RWPE1 (cell line): ENCODE measurements at regions not wholly inside any gene's neighbourhood (a gene's known extent, or its start where the extent isn't known, plus 50 kb on each side); places are given as distances from the start of the nearest gene placed in this dataset.

Source experiments
- CTCF ChIA-PET: fragments of 350-600 bp; sonication (Branson Sonifier 250); formaldehyde crosslinking; extraction: SDS; loops from one replicate; lab custom pipeline; 2021; lab: Yijun Ruan, JAX
- POLR2A ChIA-PET: fragments of 400-600 bp; formaldehyde crosslinking; extraction: SDS; loops from one replicate; lab custom pipeline; 2020; ENCODE audit warnings: antibody characterized with exemption; ENCODE audit not compliant: low non-redundant PET; lab: Yijun Ruan, JAX
- DNase-seq: peaks from one replicate; pipeline ENCODE4 v3.0.0; 2012; ENCODE audit warnings: low spot score
- H3K27ac ChIP-seq: fragments of 450-650 bp; 2 replicates; pipeline ENCODE4 v1.5.1; 2017
- TF ChIP-seq, protein P1 (sequence below): fragments of 450-650 bp; conservative IDR thresholded peaks from 2 replicates; pipeline ENCODE4 v1.5.1; 2017; ENCODE audit warnings: low read depth, mild to moderate bottlenecking

DNA sequence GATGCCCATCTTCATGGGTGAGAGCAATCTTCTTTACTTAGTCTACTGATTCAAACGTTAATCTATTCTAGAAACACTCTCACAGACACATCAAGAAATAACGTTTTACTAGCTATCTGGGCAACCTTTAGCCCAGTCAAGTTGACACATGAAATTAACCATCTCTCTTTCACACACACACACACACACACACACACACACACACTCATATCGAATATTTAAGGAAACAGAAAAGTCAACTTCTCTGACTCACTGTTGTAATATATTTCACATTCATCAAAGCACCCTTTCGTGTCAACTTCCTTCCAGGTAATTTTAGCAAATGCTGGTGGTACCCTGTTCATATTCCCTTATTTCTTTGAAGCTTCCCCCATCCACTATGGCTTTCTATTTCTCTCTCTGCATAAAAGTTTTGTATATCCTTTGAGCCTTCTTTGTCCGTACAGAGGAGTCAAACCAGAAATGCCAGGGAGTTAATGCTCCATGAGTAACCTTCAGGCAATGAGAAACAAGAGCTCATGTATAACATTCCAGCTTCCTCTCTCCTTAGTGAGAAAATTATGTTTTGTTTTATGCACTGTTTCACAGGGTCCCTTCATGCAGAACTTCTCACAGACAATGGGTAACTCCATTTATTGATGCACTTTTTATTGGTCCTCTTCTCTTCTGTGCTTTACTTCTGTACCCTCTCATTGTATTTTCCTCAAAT, 335.5 kb upstream of the CBLB start:
- TF ChIP-seq, protein P1, sequence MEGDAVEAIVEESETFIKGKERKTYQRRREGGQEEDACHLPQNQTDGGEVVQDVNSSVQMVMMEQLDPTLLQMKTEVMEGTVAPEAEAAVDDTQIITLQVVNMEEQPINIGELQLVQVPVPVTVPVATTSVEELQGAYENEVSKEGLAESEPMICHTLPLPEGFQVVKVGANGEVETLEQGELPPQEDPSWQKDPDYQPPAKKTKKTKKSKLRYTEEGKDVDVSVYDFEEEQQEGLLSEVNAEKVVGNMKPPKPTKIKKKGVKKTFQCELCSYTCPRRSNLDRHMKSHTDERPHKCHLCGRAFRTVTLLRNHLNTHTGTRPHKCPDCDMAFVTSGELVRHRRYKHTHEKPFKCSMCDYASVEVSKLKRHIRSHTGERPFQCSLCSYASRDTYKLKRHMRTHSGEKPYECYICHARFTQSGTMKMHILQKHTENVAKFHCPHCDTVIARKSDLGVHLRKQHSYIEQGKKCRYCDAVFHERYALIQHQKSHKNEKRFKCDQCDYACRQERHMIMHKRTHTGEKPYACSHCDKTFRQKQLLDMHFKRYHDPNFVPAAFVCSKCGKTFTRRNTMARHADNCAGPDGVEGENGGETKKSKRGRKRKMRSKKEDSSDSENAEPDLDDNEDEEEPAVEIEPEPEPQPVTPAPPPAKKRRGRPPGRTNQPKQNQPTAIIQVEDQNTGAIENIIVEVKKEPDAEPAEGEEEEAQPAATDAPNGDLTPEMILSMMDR, result no peak
- ChIA-PET POLR2A (no interaction called here), CTCF (no interaction called here)
- H3K27ac ChIP-seq, result no peak overlapping the region
- no peak for DNase-seq

DNA sequence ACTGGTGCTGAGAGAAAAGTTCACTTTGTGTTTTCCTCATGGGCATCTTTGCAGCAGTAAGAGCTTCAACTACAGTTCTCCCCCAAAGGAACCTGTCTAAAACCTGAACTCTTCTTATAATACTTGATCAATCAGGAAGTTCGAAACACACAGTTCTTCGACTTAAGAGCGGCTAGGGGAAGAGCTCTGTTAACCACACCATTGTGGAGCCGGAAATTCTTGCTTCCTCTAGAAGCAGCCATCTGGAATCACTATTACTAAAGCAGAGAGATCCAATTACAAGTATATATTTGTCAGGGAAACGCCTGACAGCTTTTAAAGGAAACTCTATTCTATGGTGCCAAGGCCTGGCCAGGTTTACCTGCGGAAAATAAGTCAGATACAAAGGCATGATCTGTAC, 337.3 kb upstream of the CBLB start:
- H3K27ac ChIP-seq, result no peak overlapping the region
- no peak for DNase-seq
- CTCF ChIA-PET, result no interaction called here
- POLR2A ChIA-PET, result no interaction called here
- TF ChIP-seq, protein P1, result no peak

DNA sequence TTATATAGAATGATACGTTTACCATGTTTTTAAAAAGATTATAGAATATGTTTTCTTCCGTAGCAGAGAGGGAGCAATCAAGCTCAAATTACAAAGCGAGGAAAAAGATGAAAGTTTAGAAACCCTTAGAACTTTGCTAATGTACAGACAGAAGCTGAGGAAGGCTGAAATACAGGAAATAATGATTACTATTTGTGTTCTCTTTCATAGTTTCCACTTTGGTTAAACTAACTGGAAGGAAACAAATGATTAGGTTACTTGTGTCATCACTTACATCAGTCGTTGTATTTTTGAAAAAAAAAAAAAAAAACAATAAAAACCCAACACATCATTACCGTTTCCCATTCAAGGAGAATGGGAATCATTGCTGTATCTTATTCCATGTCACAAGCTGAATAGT, 337.8 kb upstream of the CBLB start:
- TF ChIP-seq, protein P1, result no peak
- no peak overlapping the region for H3K27ac ChIP-seq
- no peak for DNase-seq
- CTCF ChIA-PET, result no interaction called here
- POLR2A ChIA-PET, result no interaction called here

DNA sequence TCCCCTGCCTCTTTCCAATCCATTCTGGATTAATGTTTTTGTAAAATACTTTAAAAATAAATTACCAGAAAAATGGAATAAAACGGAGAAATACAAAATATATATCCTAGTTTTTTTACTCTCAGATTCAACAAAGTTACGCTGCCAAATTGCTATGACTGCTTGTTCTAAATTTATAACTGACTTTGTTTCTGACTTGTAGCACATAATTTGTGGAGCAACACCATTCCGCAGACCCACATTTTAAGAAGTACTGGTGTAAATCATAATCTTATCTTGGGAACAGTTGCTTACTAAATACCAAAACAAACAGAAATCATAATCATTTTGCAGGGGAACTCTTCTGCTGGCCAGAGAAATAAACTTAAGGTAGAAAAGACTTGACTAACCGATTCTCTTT, 339.4 kb upstream of the CBLB start:
- ChIA-PET CTCF (no interaction called here), POLR2A (no interaction called here)
- TF ChIP-seq, protein P1, result no peak
- no peak overlapping the region for H3K27ac ChIP-seq
- DNase-seq, result no peak

DNA sequence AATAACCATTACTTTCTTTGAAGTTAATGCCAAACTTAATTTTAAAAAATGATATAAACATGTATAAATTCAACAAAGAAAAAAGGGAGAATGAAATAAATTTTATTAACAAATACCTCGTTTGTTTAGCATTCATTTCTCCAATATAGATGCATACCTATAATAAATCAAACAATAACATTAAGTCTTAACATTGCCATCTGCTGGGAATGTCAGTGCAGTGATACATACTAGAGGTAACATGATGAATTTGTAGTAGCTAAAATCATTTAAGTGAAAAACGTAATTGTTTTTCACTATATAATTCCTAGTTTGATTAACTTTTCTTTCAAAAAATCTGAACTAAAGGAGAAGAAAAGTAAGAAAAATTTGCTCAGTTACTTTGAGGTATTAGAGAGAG, 340.2 kb upstream of the CBLB start:
- DNase-seq, result no peak
- TF ChIP-seq, protein P1, result peak; percentile 42
- H3K27ac ChIP-seq, result no peak overlapping the region
- CTCF ChIA-PET, result no interaction called here
- POLR2A ChIA-PET, result no interaction called here

DNA sequence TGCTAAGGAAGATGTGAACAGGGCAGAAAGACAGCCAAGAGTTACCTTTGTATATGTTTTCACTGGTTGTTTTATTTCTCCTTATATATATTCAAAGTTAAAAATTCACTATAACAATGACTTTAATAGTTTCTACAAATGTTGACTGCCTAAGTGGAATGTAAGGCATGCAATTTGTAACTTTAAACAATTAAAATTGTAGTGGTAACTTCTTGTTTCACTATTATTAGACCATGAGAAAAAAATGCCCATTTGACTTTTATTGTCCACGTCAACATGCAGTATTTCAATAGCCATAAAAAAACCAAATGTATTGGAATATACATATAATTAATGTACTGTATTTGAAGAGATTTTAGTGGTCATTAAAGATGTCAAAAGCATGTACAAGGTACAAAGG, 340.7 kb upstream of the CBLB start:
- DNase-seq, result no peak
- TF ChIP-seq, protein P1, result no peak
- POLR2A ChIA-PET, result no interaction called here
- H3K27ac ChIP-seq, result no peak overlapping the region
- CTCF ChIA-PET, result no interaction called here
